Naive thymus-derived CD8-positive, alpha-beta T cell (primary cell): ENCODE measurements at regions not wholly inside any gene's neighbourhood (a gene's known extent, or its start where the extent isn't known, plus 50 kb on each side); places are given as distances from the start of the nearest gene placed in this dataset.

Source experiments
- ATAC-seq, 2 donors: fragments of 150-1000 bp; cut with Tn5 transposase in 1 of 2; sonication (Bioruptor Pico), chemical (Tn5 transposase) in 1 of 2; 1 replicate in 1 of 2; 2 replicates in 1 of 2; pipeline ENCODE4 v1.10.0; 2021; ENCODE audit warnings: mild to moderate bottlenecking in 2 of 2, moderate library complexity in 2 of 2
- POLR2A ChIA-PET: fragments of 350-600 bp; sonication (Branson Sonifier 250); formaldehyde crosslinking; loops from one replicate; lab custom pipeline; 2021; ENCODE audit warnings: antibody characterized with exemption; lab: Charles Lee
- DNase-seq, 10 donors: peaks; one replicate each; pipeline versions ENCODE4 v3.0.0 to v3.0.0-alpha.2; 2020 to 2022
- H3K27ac Mint-ChIP-seq, 10 donors: one replicate each; pipeline ENCODE4 v1.8.0; 2020 to 2022; ENCODE audit warnings: mild to moderate bottlenecking in 10 of 10, mixed read lengths in 10 of 10, moderate library complexity in 4 of 10, inconsistent platforms in 1 of 10
- H3K27me3 Mint-ChIP-seq, 5 donors: one replicate each; pipeline ENCODE4 v1.8.0; 2021 to 2022; ENCODE audit warnings: mixed read lengths in 5 of 5
- H3K36me3 Mint-ChIP-seq, 3 donors: one replicate each; pipeline ENCODE4 v1.8.0; 2020 to 2022; ENCODE audit warnings: mixed read lengths in 3 of 3, mild to moderate bottlenecking in 2 of 3, inconsistent platforms in 1 of 3
- H3K4me1 Mint-ChIP-seq, 4 donors: one replicate each; pipeline ENCODE4 v1.8.0; 2021 to 2022; ENCODE audit warnings: mixed read lengths in 4 of 4
- H3K4me3 Mint-ChIP-seq, 10 donors: one replicate each; pipeline ENCODE4 v1.8.0; 2020 to 2022; ENCODE audit warnings: mild to moderate bottlenecking in 10 of 10, mixed read lengths in 10 of 10, moderate library complexity in 6 of 10, inconsistent platforms in 1 of 10
- H3K9me3 Mint-ChIP-seq, 9 donors: one replicate each; pipeline ENCODE4 v1.8.0; 2020 to 2022; ENCODE audit warnings: mixed read lengths in 9 of 9, mild to moderate bottlenecking in 3 of 9, inconsistent platforms in 1 of 9, moderate library complexity in 1 of 9

DNA sequence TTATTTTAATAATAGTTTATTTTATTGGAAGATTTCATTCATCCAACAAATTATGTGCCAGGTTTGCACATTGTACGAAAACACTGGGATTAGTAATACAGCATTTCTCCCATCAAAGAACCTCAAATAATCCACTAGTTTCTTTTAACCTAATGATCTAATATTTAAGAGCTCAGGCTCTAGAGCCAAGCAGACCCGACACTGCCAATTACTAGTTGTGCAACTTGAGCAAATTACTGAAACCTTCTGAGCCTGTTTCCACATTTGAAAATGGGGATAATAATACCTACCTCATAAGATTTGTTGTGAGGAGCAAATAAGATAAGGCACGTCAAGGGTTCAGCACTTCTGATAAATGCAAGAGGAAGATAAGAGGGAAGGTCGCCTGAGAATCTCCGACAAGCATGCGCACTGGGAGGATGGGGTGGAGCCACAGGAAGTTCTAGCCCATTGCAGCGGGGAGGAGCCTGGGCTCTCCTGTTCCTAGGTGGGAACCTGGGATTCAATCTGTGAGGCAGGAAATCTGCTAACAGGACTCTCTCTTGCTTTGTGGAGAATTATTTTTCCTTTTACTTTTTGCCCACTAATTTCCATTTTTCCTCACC, 141.5 kb upstream of the SMAD1 start:
- ATAC-seq (no peak), DNase-seq (no peak)
- POLR2A ChIA-PET: no interaction called here
- Mint-ChIP-seq H3K36me3 (no peaks in the 10 kb centered on the region), H3K4me1 (peaks cover 0 to 5% (median 0%) of the 10 kb centered on the region in 4 donors), H3K27ac (no peak overlapping the region), H3K27me3 (peaks cover 0 to 3% (median 2%) of the 10 kb centered on the region in 5 donors), H3K4me3 (no peak overlapping the region), H3K9me3 (no peaks in the 10 kb centered on the region)

GRCh38 chr4:145339075-145339725, 142.5 kb upstream of the SMAD1 start:
- H3K9me3 Mint-ChIP-seq: no peaks in the 10 kb centered on the region
- H3K27me3 Mint-ChIP-seq: peaks cover 0 to 3% (median 2%) of the 10 kb centered on the region in 5 donors
- H3K4me1 Mint-ChIP-seq: peaks cover 0 to 5% (median 0%) of the 10 kb centered on the region in 4 donors

GRCh38 chr4:145338568-145338967, 143.1 kb upstream of the SMAD1 start:
- H3K27ac Mint-ChIP-seq: no peak overlapping the region
- H3K4me1 Mint-ChIP-seq: peaks cover 0 to 5% (median 0%) of the 10 kb centered on the region in 4 donors
- no peaks in the 10 kb centered on the region for H3K9me3 Mint-ChIP-seq
- POLR2A ChIA-PET: no interaction called here
- H3K36me3 Mint-ChIP-seq: no peaks in the 10 kb centered on the region
- no peak for ATAC-seq
- H3K4me3 Mint-ChIP-seq: no peak overlapping the region
- DNase-seq: no peak
- peaks cover 0 to 3% (median 2%) of the 10 kb centered on the region in 5 donors for H3K27me3 Mint-ChIP-seq

More at GRCh38 chr4:145339075-145339725, 142.5 kb upstream of the SMAD1 start:
- ATAC-seq: no peak
- no peak for DNase-seq
- Mint-ChIP-seq H3K36me3 (no peaks in the 10 kb centered on the region), H3K27ac (no peak overlapping the region), H3K4me3 (no peak overlapping the region)
- POLR2A ChIA-PET: no interaction called here

DNA sequence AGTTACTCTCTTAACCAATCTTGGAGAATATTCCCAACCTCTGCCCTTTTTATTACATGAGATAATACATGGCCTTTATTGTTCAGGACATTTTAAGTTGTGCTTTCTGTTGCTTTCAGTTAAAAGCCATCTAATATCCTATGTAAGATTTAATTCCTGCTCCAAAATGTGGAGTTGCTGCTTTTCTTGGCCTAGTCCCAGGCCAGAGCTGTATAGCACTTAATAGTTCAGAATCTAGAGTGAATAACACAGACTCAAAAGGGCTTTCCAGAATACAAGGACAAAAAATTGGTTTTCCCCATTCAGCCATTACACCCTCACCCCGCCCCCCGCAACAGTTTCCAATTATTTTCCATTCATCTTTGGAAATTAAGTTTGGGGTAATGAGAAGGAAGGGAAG, 144.3 kb upstream of the SMAD1 start:
- no peaks in the 10 kb centered on the region for H3K9me3 Mint-ChIP-seq
- peaks cover 0 to 6% (median 2%) of the 10 kb centered on the region in 5 donors for H3K27me3 Mint-ChIP-seq
- DNase-seq (no peak), ATAC-seq (no peak)
- H3K36me3 Mint-ChIP-seq: no peaks in the 10 kb centered on the region
- no peak overlapping the region for H3K4me3 Mint-ChIP-seq
- peaks cover 0 to 5% (median 0%) of the 10 kb centered on the region in 4 donors for H3K4me1 Mint-ChIP-seq
- POLR2A ChIA-PET: no interaction called here
- H3K27ac Mint-ChIP-seq: no peak overlapping the region

- Mint-ChIP-seq H3K27me3 (peaks cover 0 to 6% (median 2%) of the 10 kb centered on the region in 5 donors), H3K9me3 (no peaks in the 10 kb centered on the region), H3K36me3 (no peaks in the 10 kb centered on the region), H3K27ac (no peak overlapping the region), H3K4me1 (peaks cover 0 to 5% (median 0%) of the 10 kb centered on the region in 4 donors), H3K4me3 (no peak overlapping the region)
- ATAC-seq: no peak
- POLR2A ChIA-PET: no interaction called here
- DNase-seq: no peak
These were observed 147.9 kb upstream of the SMAD1 start for GRCh38 chr4:145333786-145334185.

DNA sequence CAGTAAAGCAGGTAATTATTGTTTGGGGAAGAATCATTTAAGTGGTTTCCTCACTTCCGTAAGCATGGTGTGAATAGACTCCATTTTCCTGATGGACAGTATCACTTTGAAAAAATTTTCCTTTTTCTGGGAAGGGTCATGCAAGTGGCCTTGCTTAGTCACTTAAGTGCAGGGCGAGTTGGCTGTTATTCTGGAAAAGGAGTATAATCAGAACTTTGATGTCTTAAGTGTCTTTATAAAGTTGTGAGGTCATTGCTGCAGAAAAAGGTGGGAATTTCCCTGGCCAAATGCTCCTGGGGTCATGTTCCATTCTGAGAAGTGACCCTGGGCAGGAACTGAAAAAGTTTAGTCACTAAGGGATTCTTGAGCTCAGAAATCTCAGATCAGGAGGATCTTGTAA, 146.1 kb upstream of the OTUD4 start:
- H3K9me3 Mint-ChIP-seq: peaks cover 0 to 9% (median 3%) of the 10 kb centered on the region in 9 donors
- no peak overlapping the region for H3K27ac Mint-ChIP-seq
- ATAC-seq (no peak), DNase-seq (no peak)
- no peak overlapping the region for H3K4me3 Mint-ChIP-seq
- peaks cover 0 to 2% (median 0%) of the 10 kb centered on the region in 4 donors for H3K4me1 Mint-ChIP-seq
- peaks cover 0 to 4% (median 3%) of the 10 kb centered on the region in 3 donors for H3K36me3 Mint-ChIP-seq
- POLR2A ChIA-PET: no interaction called here
- H3K27me3 Mint-ChIP-seq: peaks cover 4 to 10% (median 7%) of the 10 kb centered on the region in 5 donors

GRCh38 chr4:145324161-145324560, 143.8 kb upstream of the OTUD4 start:
- peaks cover 0 to 9% (median 3%) of the 10 kb centered on the region in 9 donors for H3K9me3 Mint-ChIP-seq
- POLR2A ChIA-PET: no interaction called here
- H3K27ac Mint-ChIP-seq: no peak overlapping the region
- ATAC-seq (no peak), DNase-seq (no peak)
- no peak overlapping the region for H3K4me3 Mint-ChIP-seq
- peaks cover 0 to 4% (median 3%) of the 10 kb centered on the region in 3 donors for H3K36me3 Mint-ChIP-seq
- H3K27me3 Mint-ChIP-seq: peaks cover 2 to 23% (median 7%) of the 10 kb centered on the region in 5 donors
- peaks cover 0 to 2% (median 0%) of the 10 kb centered on the region in 4 donors for H3K4me1 Mint-ChIP-seq

GRCh38 chr4:145320294-145320693, 139.9 kb upstream of the OTUD4 start:
- Mint-ChIP-seq H3K27me3 (peaks cover 0 to 25% (median 8%) of the 10 kb centered on the region in 5 donors), H3K36me3 (no peaks in the 10 kb centered on the region), H3K4me1 (no peaks in the 10 kb centered on the region), H3K27ac (no peak overlapping the region), H3K9me3 (no peaks in the 10 kb centered on the region), H3K4me3 (no peak overlapping the region)
- ATAC-seq: no peak
- no peak for DNase-seq
- POLR2A ChIA-PET: no interaction called here

DNA sequence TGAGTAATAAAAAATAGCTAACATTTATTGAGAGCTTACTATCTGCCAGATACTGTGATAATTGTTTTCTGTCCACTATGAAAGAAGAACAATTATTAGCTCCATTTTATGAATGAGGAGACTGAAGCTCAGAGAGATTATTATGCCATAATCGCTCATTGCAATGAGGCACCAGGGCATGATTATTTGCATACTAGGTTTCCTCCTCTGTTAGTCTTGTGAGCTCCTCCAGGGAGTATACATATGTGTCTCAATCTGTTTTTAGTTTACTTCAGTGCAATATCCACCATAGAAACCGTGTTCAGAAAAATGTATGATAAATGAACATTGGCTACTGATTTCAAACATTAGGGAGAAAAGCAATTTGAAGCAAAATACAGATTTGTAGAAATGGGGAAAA, 139.4 kb upstream of the OTUD4 start:
- no peak overlapping the region for H3K27ac Mint-ChIP-seq
- POLR2A ChIA-PET: no interaction called here
- DNase-seq (no peak), ATAC-seq (no peak)
- no peaks in the 10 kb centered on the region for H3K9me3 Mint-ChIP-seq
- H3K4me3 Mint-ChIP-seq: no peak overlapping the region
- no peaks in the 10 kb centered on the region for H3K36me3 Mint-ChIP-seq
- H3K4me1 Mint-ChIP-seq: no peaks in the 10 kb centered on the region
- H3K27me3 Mint-ChIP-seq: peaks cover 0 to 22% (median 8%) of the 10 kb centered on the region in 5 donors

- Mint-ChIP-seq H3K4me3 (no peak overlapping the region), H3K36me3 (no peaks in the 10 kb centered on the region), H3K9me3 (peaks cover 0 to 4% (median 0%) of the 10 kb centered on the region in 9 donors), H3K4me1 (no peaks in the 10 kb centered on the region), H3K27ac (no peak overlapping the region), H3K27me3 (peaks cover 0 to 22% (median 10%) of the 10 kb centered on the region in 5 donors)
- ATAC-seq: no peak
- POLR2A ChIA-PET: no interaction called here
- DNase-seq: no peak
These were observed 136.6 kb upstream of the OTUD4 start for GRCh38 chr4:145316897-145317574.

GRCh38 chr4:145315811-145316225, 135.4 kb upstream of the OTUD4 start:
- DNase-seq (no peak), ATAC-seq (no peak)
- peaks cover 0 to 22% (median 10%) of the 10 kb centered on the region in 5 donors for H3K27me3 Mint-ChIP-seq
- H3K36me3 Mint-ChIP-seq: no peaks in the 10 kb centered on the region
- no peak overlapping the region for H3K4me3 Mint-ChIP-seq
- H3K4me1 Mint-ChIP-seq: peaks cover 0 to 4% (median 0%) of the 10 kb centered on the region in 4 donors
- peaks cover 0 to 4% (median 0%) of the 10 kb centered on the region in 9 donors for H3K9me3 Mint-ChIP-seq
- POLR2A ChIA-PET: no interaction called here
- no peak overlapping the region for H3K27ac Mint-ChIP-seq

DNA sequence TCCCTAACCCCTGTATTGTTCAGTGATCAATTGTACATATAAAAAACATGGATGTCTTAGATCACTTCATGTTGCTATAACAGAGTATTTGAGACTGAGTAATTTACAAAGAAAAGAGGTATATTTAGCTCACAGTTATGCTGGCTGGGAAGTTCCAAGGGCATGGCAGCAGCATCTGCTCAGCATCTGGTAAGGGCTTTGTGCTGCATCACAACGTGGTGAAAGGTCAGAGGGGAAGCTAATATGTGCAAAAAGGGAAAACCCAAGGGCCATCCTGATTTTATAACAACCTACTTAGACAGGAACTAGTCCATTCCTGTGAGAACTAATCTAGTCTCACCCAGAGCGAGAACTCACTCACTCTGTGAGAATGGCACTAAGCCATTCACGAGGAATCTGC, 128.2 kb upstream of the OTUD4 start:
- H3K27ac Mint-ChIP-seq: peak overlapping the region in 2 of 10 donors; percentile 1 to 17
- H3K4me1 Mint-ChIP-seq: peaks cover 10 to 39% (median 15%) of the 10 kb centered on the region in 4 donors
- peaks cover 0 to 4% (median 0%) of the 10 kb centered on the region in 9 donors for H3K9me3 Mint-ChIP-seq
- no peak overlapping the region for H3K4me3 Mint-ChIP-seq
- ATAC-seq: no peak
- peaks cover 0 to 3% (median 0%) of the 10 kb centered on the region in 3 donors for H3K36me3 Mint-ChIP-seq
- peaks cover 0 to 1% (median 0%) of the 10 kb centered on the region in 5 donors for H3K27me3 Mint-ChIP-seq
- no peak for DNase-seq
- POLR2A ChIA-PET: no interaction called here
